ENCODE measurements at regions not wholly inside any gene's neighbourhood (a gene's known extent, or its start where the extent isn't known, plus 50 kb on each side); places are given as distances from the start of the nearest gene placed in this dataset.
"Not testable (repeated sequence)": the region's sequence is repeated elsewhere in the genome, so short reads cannot be mapped to it uniquely, and the experiment has no call there.

DNA sequence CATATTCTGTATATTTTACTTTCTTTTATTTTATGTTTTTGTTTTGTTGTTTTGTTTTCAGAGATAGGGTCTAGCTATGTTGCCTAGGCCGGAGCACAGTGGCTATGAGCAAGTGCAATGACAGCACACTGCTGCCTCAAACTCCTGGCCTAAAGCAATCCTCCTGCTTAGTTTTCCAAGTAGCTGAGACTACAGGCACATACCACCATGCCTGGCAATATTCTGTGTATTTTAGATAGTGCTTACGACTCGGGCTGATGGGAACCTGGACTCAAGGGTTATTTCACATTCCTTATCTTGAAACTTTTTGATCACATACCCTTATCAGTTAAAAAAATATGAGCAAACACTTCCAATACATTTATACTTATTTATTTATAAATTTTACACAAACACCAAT is 119.0 kb upstream of the STARD4 start:
- DNase-seq (ENCODE audit: low read depth) = no peak

GRCh38 chr5:111628901-111629300 is 116.6 kb upstream of the STARD4 start:
- peak; percentile 17 for DNase-seq (ENCODE audit: low read depth)

- DNase-seq (ENCODE audit: low read depth) = no peak
Measured at GRCh38 chr5:111627862-111628261, 115.5 kb upstream of the STARD4 start.

GRCh38 chr5:111626473-111627148 is 114.3 kb upstream of the STARD4 start:
- DNase-seq (ENCODE audit: low read depth) = no peak

- no peak for DNase-seq (ENCODE audit: low read depth)
Measured at GRCh38 chr5:111618623-111619271, 106.4 kb upstream of the STARD4 start.

DNA sequence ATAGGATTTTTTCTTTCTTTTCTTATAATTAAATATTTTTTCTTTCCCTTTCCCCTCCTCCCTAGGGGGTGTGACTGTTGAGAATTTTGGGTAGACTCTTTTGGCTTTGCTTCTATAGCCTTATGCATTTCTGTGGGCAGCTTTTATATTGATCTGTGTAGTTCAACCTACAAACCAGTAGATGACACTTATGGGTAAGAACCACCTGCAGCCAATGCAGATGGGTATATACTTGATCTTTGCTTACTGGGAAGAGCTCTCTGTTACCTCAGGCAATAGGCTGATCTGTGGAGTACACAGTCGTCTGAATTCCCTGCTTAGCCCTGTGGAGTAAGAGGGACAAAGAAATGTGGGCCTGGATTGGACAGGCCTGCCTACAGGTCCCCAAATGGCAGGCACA is 102.7 kb upstream of the STARD4 start:
- DNase-seq (ENCODE audit: low read depth) = no peak

GRCh38 chr5:111612013-111612630 is 99.8 kb upstream of the STARD4 start:
- DNase-seq (ENCODE audit: low read depth) = not testable (repeated sequence)

DNA sequence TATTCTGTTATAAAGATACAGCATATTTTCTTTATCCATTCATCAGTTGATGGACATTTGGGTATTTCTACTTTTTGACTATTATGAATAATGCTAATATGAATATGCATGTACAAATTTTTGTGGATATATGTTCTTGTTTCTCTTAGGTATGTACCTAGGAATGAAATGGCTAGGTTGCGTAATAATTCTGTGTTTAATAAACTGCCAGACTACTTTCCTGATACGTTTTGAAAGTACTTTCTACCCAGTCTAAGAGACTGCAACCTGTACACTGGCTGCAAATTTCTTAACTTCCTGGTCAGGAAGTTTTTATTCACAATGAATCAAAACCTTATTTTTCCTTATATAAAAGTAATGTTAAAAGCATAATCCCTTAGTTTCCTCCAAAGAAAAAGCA is 93.9 kb upstream of the STARD4 start:
- peak; percentile 28 for DNase-seq (ENCODE audit: low read depth)

GRCh38 chr5:111603446-111603827 is 91.1 kb upstream of the STARD4 start:
- peak; percentile 67 for DNase-seq (ENCODE audit: low read depth)

- no peak for DNase-seq (ENCODE audit: low read depth)
Measured at GRCh38 chr5:111602817-111603445, 90.6 kb upstream of the STARD4 start.

GRCh38 chr5:111598996-111599395 is 86.7 kb upstream of the STARD4 start:
- DNase-seq (ENCODE audit: low read depth) = no peak

GRCh38 chr5:111597491-111597890 is 85.2 kb upstream of the STARD4 start:
- DNase-seq (ENCODE audit: low read depth) = no peak

DNA sequence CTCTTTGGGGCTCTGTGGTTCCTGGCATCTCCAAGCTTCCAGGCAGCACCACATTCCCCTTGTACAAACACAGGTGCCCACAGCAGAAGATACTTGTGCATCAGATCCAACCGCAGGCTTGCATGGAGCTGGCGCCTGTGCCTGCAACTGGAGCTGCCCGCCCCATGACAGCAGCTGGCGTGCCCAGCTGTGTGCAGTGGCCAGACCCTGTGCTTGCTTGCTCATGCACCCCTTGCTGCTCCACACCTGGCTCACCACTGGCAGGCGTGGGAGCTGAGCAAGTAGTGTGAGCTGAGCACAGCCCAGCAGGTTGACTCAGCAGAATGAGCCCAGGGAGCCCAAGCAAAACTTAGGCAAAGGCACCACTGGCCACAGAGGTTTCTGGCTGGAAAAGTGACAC is 84.4 kb upstream of the STARD4 start:
- no peak for DNase-seq (ENCODE audit: low read depth)

DNA sequence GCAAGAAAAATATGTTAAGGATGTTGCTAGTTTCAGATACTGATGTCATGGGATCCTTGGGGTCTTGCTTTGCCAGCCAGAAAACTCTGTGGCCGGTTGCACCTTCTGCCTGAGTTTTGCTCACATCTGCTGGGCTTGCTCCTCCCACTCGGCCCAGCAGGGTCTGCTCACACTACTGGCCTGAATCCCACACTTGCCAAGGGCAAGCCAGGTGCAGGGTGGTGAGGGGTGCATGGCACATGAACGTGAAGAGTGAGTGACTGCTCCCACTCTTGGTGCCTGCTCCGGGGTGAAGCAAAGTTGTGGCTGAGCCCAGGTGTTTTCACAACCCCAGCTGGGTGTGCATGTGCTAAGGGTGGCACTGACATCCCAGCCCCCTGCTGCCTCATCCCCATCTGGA is 83.1 kb upstream of the STARD4 start:
- no peak for DNase-seq (ENCODE audit: low read depth)

DNA sequence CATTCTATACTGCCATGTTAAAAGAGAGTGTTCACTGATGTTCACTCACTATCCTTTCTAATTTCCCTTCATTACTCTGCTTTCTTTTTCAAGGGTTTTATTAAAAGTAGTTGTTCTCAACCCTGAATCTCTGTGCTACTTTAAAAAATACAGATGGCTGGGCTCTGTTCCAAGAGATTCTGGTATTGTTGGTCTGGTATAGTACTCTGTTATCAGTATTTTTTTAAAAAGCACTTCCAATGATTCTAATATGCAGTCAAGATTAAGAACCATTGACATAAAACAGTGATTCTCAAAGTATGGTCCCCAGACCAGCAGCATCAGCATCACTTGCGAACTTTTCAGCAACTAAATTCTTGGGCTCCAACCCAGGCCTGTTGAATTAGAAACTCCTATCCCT is 77.0 kb upstream of the STARD4 start:
- no peak for DNase-seq (ENCODE audit: low read depth)

GRCh38 chr5:111587728-111588127 is 75.4 kb upstream of the STARD4 start:
- no peak for DNase-seq (ENCODE audit: low read depth)

DNA sequence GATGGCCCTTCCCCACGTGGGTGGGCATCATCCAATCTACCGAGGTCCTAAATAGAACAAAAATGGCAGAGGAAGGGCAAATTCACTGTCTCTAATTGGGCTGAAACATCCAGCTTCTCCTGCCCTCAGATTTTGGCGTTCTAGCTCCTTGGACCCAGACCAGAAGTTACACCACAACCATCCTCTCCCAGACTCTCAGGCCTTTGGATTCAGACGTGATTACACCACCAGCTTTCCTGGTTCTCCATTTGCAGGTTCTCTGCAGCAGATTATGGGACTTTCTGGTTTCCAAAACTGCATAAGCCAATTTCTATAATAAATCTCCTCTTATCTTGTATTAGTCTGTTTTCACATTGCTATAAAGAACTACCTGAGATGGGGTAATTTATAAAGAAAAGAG is 73.6 kb upstream of the STARD4 start:
- DNase-seq (ENCODE audit: low read depth) = no peak

GRCh38 chr5:111585291-111585690 is 73.0 kb upstream of the STARD4 start:
- peak; percentile 51 for DNase-seq (ENCODE audit: low read depth)

DNA sequence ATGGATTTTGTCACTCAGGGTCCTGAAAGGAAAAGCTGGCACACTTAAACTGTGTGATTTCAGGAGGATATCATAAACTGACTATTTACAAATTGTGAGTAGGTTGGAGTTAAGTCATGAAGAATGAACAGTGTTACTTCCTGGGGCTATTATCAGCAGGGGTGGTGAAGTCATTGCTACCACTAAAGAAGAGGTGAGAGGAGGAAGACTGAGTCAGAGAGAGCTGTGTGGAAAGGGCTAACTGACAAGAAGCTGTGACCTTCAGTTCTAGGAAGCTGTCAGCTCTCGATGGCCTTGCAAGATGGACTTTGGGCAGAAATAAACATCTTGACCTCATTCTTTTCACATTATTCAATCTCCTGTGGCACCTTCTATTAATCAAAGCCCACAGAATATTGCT is 72.3 kb upstream of the STARD4 start:
- DNase-seq (ENCODE audit: low read depth) = peak; percentile 96

DNA sequence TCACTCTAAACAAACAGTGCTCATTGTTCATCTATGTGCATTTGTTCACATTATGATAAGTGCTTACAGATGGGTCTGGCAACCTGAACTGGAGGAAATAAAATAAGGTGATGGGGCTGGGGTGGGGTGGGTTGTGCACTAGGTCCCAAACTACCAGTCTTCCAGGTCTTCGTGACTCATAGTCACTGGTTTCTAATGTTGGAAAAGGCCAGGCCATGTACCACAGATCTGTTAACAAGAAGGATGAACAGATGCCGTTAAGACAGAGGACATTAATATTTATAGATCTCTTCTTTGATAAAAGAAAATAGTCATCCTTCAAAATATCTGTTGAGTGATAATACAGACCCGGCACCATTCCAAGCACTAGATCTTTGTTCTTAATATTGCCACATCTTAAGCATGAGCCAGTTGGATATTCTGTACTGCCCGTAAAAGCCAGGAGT is 71.4 kb upstream of the STARD4 start:
- DNase-seq (ENCODE audit: low read depth) = peak; percentile 69

GRCh38 chr5:111582993-111583601 is 70.8 kb upstream of the STARD4 start:
- peak; percentile 98 for DNase-seq (ENCODE audit: low read depth)

DNA sequence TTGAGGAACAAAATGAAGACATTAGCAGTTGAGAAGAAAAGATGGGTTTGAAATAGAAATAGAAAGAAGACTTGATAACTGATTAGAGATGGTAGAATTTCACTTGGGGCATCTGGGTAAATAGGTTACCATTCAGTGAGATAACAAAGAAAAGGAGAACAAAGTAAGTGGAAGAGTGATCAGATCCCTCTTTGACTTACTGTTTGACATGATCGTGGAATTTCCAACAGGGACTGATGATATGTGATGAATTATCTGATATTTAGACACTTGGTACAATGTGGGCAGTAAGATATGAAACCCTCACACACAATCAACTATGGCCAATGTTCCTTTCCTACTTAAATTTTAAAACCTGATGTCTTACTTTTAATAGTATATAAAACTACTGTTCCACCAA is 70.1 kb upstream of the STARD4 start:
- no peak for DNase-seq (ENCODE audit: low read depth)

DNA sequence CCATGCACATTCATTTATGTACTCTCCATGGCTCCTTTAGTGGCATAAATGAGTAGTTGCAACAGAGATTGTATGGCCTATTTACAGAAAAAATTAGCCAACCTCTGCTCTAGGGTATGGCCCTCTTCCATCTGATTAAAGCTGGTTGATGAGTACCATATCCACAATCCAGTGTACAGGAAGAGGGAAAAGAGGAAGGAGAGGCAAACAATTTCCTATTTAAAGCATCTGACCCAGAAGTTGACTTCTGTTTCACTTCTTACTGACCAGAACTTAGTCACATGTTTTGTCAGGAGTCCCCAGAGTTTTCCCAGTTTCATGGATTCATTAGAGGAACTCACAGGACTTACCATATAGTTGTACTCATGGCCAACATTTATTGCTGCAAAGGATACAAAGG is 68.6 kb upstream of the STARD4 start:
- DNase-seq (ENCODE audit: low read depth) = no peak

All from iris pigment epithelial cell (primary cell).